Erythroblast (primary cell): ENCODE measurements at regions not wholly inside any gene's neighbourhood (a gene's known extent, or its start where the extent isn't known, plus 50 kb on each side); places are given as distances from the start of the nearest gene placed in this dataset.

Experiments
- GATA1 ChIP-seq: IDR thresholded peaks from 2 replicates; pipeline ENCODE4 v1.6.1; 2011; ENCODE audit warnings: low read depth, mild to moderate bottlenecking, control low read depth, low read length, moderate library complexity
- POLR2A ChIP-seq: IDR thresholded peaks from 2 replicates; pipeline ENCODE4 v1.6.1; 2011; ENCODE audit warnings: mild to moderate bottlenecking, low read length

DNA sequence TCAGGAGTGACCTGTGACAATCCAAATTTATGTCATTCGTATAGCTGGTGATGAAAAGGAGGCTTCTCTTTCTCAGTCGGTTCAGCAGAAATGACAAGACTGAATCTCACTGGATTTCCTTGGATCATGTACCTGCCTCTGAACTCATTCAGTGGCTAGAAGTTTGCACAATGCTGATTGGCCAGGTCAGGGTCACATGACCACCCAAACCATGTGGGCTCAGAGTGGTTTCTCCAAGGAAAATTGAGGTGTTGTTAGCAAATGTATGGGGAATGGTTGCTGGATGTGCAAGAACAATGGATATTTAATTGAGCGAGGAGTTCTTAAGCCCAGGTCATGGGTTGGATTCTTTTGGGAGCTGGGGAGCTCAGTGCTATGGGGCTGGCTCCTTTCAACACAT, 227.5 kb downstream of the AACS start:
- TF ChIP-seq POLR2A (no peak), GATA1 (no peak)
